Hindlimb muscle (tissue), 1 donor: ENCODE measurements at regions not wholly inside any gene's neighbourhood (a gene's known extent, or its start where the extent isn't known, plus 50 kb on each side); places are given as distances from the start of the nearest gene placed in this dataset.
"Not testable (repeated sequence)": the region's sequence is repeated elsewhere in the genome, so short reads cannot be mapped to it uniquely, and the experiment has no call there.

Experiments
- DNase-seq: peaks from one replicate; pipeline ENCODE4 v3.0.0-alpha.2; 2013

- no peak for DNase-seq
Measured at GRCh38 chr16:60949800-60950199, 1086.4 kb downstream of the CDH8 start.

GRCh38 chr16:60945225-60945624 lies 1091.0 kb downstream of the CDH8 start:
- peak; percentile 15 for DNase-seq

DNA sequence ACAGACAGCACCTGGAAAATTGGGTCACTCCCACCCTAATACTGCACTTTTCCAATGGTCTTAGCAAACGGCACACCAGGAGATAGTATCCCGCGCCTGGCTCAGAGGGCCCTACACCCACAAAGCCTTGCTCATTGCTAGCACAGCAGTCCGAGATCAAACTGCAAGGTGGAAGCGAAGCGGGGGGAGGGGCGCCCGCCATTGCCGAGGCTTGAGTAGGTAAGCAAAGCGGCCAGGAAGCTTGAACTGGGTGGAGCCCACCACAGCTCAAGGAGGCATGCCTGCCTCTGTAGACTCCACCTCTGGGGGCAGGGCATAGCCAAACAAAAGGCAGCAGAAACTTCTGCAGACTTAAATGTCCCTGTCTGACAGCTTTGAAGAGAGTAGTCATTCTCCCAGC lies 1100.0 kb downstream of the CDH8 start:
- DNase-seq: not testable (repeated sequence)

DNA sequence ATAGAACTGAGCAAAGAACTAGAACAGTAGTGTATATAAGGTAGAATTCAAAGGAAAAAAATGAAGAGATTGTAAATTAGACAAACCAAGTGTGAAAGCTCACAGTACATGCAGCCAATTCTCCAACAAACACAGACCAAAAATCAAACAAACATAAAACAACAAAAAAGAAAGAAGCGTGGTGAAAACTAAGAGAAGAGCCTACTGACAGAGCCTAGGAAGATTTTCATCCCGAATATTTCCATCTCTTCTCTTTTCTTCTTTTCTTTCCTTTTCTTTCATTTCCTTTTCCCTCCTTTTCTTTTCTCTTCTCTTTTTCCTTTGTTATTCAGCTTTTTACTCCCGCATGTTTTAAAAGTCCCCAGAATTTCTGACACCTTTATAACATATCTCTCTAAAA lies 1103.6 kb downstream of the CDH8 start:
- no peak for DNase-seq

DNA sequence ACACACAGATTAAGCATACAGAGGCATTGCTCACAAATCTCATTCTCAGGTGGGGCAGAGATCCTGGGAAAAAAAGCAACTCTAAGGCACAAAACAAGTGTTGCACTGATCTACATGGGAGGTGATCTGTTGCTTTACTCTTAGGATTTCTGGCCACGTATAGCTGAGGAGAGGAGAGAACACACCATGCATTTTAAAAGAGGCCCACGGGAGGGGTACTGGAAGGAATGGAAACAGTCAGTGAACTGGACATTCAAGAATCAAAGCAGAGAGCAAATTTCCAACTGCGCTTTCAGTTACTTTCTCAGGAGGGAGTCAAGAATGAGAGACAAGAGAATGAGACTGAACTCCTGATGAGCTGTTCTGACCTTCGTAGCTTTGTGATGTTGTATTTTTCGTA lies 1105.9 kb downstream of the CDH8 start:
- no peak for DNase-seq

GRCh38 chr16:60922920-60923319 lies 1113.3 kb downstream of the CDH8 start:
- DNase-seq: no peak

GRCh38 chr16:60914334-60914733 lies 1121.9 kb downstream of the CDH8 start:
- no peak for DNase-seq

DNA sequence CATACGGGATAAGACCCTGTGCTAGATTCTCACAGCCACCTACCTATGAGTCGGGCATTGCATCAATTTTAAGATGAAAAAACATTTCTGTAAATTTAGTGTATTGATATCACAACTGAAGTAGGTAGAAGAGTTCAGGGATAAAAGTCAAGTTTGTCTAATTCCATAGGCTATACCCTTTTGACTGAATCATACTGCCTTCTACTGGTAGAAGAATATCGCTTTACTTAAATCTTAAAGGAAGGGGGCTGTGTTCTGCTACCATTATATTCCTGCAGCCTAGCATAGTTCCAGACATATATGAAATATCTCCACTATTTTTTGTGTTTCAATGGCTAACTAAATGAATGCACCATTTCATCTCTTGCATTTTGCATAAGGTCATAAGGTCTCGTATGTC lies 1128.6 kb downstream of the CDH8 start:
- no peak for DNase-seq

- no peak for DNase-seq
Measured at GRCh38 chr16:60905811-60906210, 1130.4 kb downstream of the CDH8 start.

DNA sequence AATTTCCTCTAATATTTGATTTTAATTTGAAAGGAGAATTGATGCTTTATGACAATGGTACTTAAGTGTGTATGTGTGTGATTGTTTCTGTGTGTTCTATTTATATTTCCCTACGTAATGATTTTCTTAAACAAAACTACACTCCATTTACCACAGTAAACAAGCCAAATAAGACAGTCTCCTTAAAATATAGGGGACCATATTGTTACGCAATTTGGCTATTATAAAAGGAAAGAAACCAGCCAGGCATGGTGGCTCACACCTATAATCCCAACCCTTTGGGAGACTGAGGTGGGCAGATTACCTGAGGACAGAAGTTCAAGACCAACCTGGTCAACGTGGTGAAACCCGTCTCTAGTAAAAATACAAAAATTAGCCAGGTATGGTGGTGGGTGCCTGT lies 1134.1 kb downstream of the CDH8 start:
- DNase-seq: no peak

DNA sequence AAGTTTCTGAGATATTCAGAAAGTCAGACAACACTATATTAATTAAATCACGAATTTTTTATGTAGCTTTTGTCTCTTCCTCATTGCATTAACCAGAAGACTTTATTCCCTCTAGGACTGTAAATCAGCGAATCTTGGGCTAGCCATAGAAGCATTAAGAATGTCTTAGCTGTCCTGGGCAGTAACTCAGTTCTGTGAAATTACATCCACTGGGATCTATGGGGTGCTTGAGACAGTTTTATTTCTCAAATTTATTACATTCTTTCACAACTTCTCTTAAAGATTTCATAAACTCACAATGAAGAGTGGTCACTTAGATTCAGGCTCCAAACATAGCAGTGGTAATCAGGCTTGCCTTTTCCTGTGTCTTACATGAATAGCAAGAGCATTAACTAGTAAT lies 1153.4 kb downstream of the CDH8 start:
- no peak for DNase-seq

GRCh38 chr16:60852635-60853034 lies 1183.6 kb downstream of the CDH8 start:
- DNase-seq: no peak

GRCh38 chr16:60821661-60822060 lies 1214.6 kb downstream of the CDH8 start:
- no peak for DNase-seq

DNA sequence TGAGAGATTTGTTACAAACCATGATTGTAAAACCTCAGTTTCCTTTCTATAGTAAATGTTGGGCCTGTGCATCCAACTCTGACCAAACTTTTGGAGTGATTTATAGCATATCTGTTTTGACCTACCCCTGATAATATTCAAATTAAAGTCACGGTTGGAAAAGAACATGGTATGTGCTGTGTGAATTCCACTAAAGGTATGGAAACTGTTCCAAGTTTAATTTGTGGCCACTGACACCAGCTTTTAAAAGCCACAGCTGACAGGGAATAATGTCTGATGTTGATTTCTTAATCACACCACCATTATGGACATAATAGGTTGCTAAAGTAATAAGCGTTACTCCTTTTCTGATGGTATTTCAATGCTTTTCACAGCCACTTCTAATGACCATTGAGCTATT lies 1215.9 kb downstream of the CDH8 start:
- DNase-seq: no peak

- DNase-seq: no peak
Measured at GRCh38 chr16:60818465-60818864, 1217.8 kb downstream of the CDH8 start.

DNA sequence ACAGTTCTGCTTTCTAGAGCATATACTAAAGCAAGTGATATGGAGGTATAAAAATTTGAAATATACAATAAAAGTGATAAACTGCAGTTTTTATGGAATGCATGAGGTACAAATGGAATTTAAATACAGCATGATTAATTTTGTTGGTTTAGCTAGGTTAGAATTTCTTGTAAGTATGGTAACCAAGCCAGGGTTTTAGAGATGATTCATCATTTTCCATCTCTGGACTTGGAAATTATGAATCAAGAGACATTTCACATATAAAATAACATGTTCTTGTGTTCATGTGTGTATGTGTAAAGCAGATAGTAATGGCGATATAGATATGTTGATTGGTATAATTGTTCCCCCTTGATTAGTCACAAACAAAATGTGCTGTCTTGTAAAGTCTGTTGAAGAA lies 1219.8 kb downstream of the CDH8 start:
- no peak for DNase-seq

DNA sequence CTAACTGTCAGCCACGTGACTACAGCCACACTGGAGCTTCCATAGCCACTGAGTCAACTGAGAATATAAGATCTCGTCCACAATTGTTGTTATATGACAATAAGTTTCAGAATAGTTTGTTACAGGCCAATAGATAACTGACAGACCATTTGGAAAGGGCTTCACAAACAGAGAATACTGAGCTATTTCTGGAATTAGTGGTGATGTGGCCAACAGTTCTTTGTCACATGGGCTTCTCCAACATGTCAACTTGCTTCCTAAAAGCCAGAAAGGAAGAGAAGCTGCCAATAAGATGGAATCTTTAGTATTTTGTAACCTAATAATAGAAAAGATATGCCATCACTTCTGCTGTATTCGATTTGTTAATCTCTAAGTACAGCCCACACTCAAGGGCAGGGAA lies 1220.4 kb downstream of the CDH8 start:
- DNase-seq: no peak

DNA sequence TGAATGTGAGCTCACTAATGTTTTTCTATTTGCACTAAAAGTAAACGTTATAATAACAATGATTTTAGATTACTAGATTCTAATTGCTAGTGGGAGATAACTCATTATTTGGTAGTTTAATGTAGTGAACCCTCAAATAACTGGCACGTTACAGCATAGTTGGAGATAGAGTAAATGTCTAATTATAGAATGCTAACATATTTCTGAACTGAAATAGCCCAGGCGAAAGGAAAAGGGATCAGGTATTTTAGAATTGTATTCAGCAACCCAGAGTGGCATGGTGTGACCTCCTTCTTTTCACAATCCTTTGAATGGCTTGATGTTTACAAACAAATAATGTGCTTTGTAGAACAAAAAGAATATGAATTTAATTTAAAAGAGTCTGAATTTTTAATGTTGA lies 1221.2 kb downstream of the CDH8 start:
- no peak for DNase-seq

- DNase-seq: no peak
Measured at GRCh38 chr16:60811657-60812056, 1224.6 kb downstream of the CDH8 start.

GRCh38 chr16:60811051-60811608 lies 1225.1 kb downstream of the CDH8 start:
- no peak for DNase-seq

GRCh38 chr16:60810250-60810649 lies 1226.0 kb downstream of the CDH8 start:
- DNase-seq: no peak

DNA sequence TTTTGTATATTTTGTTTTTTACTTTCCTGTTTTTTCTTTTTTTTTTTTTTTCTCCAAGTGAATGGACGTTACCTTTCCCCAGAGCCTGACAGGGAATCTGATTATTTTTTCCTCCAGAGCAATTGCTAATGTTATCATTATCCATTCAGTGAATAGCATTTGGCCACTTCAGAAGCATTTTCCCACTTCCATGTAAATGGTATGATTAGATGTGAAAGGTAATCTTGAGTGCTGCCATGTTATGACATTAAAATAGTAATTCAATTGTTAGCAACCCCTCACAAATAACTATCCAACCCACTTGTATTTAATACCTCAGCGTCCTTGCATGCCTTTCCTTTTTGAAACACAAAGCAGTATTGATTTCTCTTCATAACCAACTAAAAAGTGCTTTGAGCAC lies 1243.8 kb downstream of the CDH8 start:
- no peak for DNase-seq

DNA sequence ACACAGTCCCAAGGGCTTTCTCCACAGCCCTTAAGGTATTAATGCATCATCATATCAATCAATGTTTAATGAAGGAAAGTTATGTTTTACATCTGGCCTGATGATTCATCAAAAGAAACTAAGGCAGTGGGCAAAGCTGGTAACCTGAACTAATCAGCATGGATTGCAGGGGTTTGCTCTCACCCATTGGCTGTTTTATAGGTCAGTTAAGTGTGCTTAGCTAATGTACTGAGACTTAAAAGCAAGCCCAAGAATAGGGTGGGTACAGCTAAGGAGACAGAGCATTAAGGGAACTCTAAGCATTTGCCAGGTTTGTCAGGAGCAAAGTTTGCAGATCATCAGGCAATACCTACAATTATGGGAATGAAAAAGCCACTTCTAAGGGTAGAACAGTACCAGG lies 1247.6 kb downstream of the CDH8 start:
- DNase-seq: no peak

DNA sequence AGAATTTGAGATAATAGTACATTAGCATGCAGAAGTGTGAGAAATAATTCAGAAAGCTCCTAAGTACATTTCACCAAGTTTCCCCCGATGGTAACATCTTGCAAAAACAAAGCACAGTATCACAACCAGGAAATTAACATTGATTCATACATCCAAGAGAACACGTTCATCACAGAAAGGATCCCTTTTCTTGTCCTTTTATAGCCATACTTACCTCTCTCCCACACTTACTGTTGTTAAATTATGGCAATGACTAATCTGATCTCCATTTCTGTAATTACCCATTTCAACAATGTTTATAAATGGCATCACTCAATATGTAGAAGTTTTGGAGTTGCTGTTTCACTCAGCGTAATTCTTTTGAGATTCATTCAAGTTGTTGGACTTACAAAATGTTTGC lies 1260.0 kb downstream of the CDH8 start:
- DNase-seq: no peak

- no peak for DNase-seq
Measured at GRCh38 chr16:60771138-60771537, 1265.1 kb downstream of the CDH8 start.

- not testable (repeated sequence) for DNase-seq
Measured at GRCh38 chr16:60770384-60770783, 1265.9 kb downstream of the CDH8 start.
